Esophagus squamous epithelium (tissue), 5 donors: ENCODE measurements at regions not wholly inside any gene's neighbourhood (a gene's known extent, or its start where the extent isn't known, plus 50 kb on each side); places are given as distances from the start of the nearest gene placed in this dataset.

ENCODE experiments used
- DNase-seq: peaks from one replicate; lab custom pipeline; 2025; lab: John Stamatoyannopoulos, UW
- H3K27ac ChIP-seq, 4 donors: fragments of 200-600 bp; sonication (generic); one replicate each; pipeline ENCODE4 v1.5.1; 2016 to 2019; ENCODE audit warnings: mild to moderate bottlenecking in 1 of 4
- H3K27me3 ChIP-seq, 4 donors: fragments of 200-600 bp; sonication (generic); 1 replicate in 3 of 4; 2 replicates in 1 of 4; pipeline versions ENCODE4 v1.5.1 to v1.6.0; 2017 to 2021; ENCODE audit warnings: antibody characterized with exemption in 1 of 4
- H3K36me3 ChIP-seq, 3 donors: fragments of 200-600 bp; sonication (generic); one replicate each; pipeline ENCODE4 v1.5.1; 2016 to 2019
- H3K4me1 ChIP-seq, 3 donors: fragments of 200-600 bp; sonication (generic); one replicate each; pipeline ENCODE4 v1.5.1; 2017 to 2019
- H3K4me3 ChIP-seq, 4 donors: fragments of 200-600 bp; sonication (generic); 1 replicate in 3 of 4; 2 replicates in 1 of 4; pipeline ENCODE4 v1.5.1; 2016 to 2019; ENCODE audit warnings: mild to moderate bottlenecking in 2 of 4, moderate library complexity in 1 of 4
- H3K9me3 ChIP-seq, 3 donors: fragments of 200-600 bp; sonication (generic); one replicate each; pipeline ENCODE4 v1.5.1; 2016 to 2019
- POLR2A ChIP-seq, 4 donors: fragments of 450-650 bp; IDR thresholded peaks; one replicate each; pipeline ENCODE4 v1.6.1; 2017; ENCODE audit warnings: antibody characterized with exemption in 4 of 4, mild to moderate bottlenecking in 4 of 4, moderate library complexity in 3 of 4
- WGBS, 2 donors: methylation state at CpG; one replicate each; pipeline ENCODE4 v1.1.5; 2018; 5-methylcytosine and 5-hydroxymethylcytosine counted together
- intact Hi-C: fragments of 100-400 bp; cut with DNase I; formaldehyde crosslinking; loops from one replicate; pipeline ENCODE4 v1.15.0; 2022
- TF ChIP-seq, protein P1 (sequence below), 6 experiments: fragments of 450-650 bp in 4 of 6; fragments of 200-600 bp in 2 of 6; sonication (generic) in 2 of 6; IDR thresholded peaks; one replicate each; pipeline ENCODE4 v1.5.1; 2016 to 2019; ENCODE audit warnings: antibody characterized with exemption in 6 of 6, mild to moderate bottlenecking in 4 of 6, moderate library complexity in 4 of 6
- donor health status: DM: yes; HTN: yes; CAD: no.

DNA sequence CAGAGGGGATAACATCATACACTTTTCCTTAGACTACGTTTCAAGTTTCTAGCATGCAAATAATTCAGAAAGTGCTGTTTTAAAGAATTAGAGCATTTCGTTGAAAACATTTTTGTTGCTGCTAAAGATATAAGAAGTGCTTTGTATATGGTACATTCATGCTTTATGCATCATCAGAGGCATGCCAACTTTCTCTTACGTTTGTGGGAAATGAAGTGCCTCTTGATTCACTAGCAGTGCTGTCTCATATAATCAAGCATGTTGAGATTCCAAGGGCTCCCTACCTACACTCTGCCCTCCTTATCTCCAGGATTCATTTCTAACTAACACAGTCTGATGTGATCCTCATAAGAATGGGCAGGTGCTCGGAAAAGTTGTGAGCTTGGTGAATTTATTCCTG, 748.6 kb upstream of the DDX18 start:
- intact Hi-C loops = no loop called here
- peaks cover 0 to 2% (median 0%) of the 10 kb centered on the region in 3 donors for H3K9me3 ChIP-seq
- H3K4me3 ChIP-seq = no peak overlapping the region
- no peak for TF ChIP-seq POLR2A (IDR thresholded peaks at IDR 0.05)
- TF ChIP-seq, protein P1, sequence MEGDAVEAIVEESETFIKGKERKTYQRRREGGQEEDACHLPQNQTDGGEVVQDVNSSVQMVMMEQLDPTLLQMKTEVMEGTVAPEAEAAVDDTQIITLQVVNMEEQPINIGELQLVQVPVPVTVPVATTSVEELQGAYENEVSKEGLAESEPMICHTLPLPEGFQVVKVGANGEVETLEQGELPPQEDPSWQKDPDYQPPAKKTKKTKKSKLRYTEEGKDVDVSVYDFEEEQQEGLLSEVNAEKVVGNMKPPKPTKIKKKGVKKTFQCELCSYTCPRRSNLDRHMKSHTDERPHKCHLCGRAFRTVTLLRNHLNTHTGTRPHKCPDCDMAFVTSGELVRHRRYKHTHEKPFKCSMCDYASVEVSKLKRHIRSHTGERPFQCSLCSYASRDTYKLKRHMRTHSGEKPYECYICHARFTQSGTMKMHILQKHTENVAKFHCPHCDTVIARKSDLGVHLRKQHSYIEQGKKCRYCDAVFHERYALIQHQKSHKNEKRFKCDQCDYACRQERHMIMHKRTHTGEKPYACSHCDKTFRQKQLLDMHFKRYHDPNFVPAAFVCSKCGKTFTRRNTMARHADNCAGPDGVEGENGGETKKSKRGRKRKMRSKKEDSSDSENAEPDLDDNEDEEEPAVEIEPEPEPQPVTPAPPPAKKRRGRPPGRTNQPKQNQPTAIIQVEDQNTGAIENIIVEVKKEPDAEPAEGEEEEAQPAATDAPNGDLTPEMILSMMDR (IDR thresholded peaks at IDR 0.05) = no peak
- no peak for DNase-seq
- H3K27ac ChIP-seq = no peak overlapping the region
- no peaks in the 10 kb centered on the region for H3K27me3 ChIP-seq
- no peaks in the 10 kb centered on the region for H3K4me1 ChIP-seq
- no peaks in the 10 kb centered on the region for H3K36me3 ChIP-seq
- WGBS, 2 donors = 57 to 59% methylated on average over 4 of the region's 4 CpGs

DNA sequence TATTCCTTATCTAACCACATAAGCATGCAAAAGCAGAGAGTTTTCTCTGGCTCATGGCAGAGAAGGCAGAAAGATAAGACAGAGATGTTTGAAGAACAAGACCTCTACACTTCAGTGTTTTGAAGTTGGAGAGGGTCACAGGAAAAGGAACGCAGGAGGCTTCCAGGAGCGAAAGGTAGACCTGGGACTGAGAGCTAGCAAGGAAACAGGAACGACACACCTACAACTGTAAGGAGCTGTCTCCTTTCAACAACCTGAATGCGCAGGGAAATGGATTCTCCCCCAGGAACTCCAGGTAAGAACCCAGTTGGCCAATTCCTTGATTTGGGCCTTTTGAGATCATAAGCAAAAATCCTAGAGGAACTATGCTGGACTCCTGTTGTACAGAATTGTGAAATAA, 746.6 kb upstream of the DDX18 start:
- no peak for DNase-seq
- TF ChIP-seq, protein P1 (IDR thresholded peaks at IDR 0.05) = no peak
- no peak for TF ChIP-seq POLR2A (IDR thresholded peaks at IDR 0.05)
- WGBS, 2 donors = 87 to 89% methylated on average over 4 of the region's 4 CpGs
- no peaks in the 10 kb centered on the region for H3K4me1 ChIP-seq
- peaks cover 0 to 18% (median 0%) of the 10 kb centered on the region in 3 donors for H3K9me3 ChIP-seq
- no peak overlapping the region for H3K4me3 ChIP-seq
- H3K27me3 ChIP-seq = no peaks in the 10 kb centered on the region
- H3K27ac ChIP-seq = no peak overlapping the region
- no peaks in the 10 kb centered on the region for H3K36me3 ChIP-seq
- intact Hi-C loops = no loop called here

- Histone ChIP-seq H3K27ac (no peak overlapping the region), H3K9me3 (peaks cover 0 to 18% (median 0%) of the 10 kb centered on the region in 3 donors), H3K4me3 (no peak overlapping the region), H3K36me3 (no peaks in the 10 kb centered on the region), H3K4me1 (no peaks in the 10 kb centered on the region), H3K27me3 (no peaks in the 10 kb centered on the region)
- 42 to 46% methylated on average over 2 of the region's 2 CpGs for WGBS, 2 donors
- no peak for DNase-seq
- intact Hi-C loops = no loop called here
- TF ChIP-seq, protein P1 (IDR thresholded peaks at IDR 0.05) = no peak
- no peak for TF ChIP-seq POLR2A (IDR thresholded peaks at IDR 0.05)
Observed at GRCh38 chr2:117068371-117068770, 746.1 kb upstream of the DDX18 start.

DNA sequence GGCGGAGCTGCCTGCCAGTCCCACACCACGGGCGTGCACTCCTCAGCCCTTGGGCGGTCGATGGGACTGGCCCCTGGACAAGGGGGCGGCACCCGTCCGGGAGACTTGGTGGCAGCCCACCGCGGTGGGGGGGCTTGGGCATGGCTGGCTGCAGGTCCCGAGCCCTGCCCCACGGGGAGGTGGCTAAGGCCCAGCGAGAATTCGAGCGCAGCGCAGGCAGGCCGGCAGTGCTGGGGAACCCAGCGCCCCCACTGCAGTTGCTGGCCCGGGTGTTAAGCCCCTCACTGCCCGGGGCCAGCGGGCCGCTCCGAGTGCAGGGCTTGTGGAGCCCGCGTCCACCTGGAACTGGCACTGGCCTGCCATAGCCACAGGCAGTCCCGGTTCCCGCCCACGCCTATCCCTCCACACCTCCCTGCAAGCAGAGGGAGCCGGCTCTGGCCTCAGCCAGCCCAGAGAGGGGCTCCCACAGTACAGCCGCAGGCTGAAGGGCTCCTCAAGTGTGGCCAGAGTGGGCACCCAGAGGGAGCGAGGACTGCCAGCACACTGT, 742.9 kb upstream of the DDX18 start:
- intact Hi-C loops = no loop called here
- Histone ChIP-seq H3K9me3 (peaks cover 0 to 23% (median 0%) of the 10 kb centered on the region in 3 donors), H3K36me3 (no peaks in the 10 kb centered on the region), H3K4me3 (no peak overlapping the region), H3K27me3 (no peaks in the 10 kb centered on the region), H3K4me1 (no peaks in the 10 kb centered on the region), H3K27ac (no peak overlapping the region)
- no peak for DNase-seq
- WGBS, 2 donors = 82 to 87% methylated on average over 2 to 3 of the region's 31 CpGs
- no peak for TF ChIP-seq POLR2A (IDR thresholded peaks at IDR 0.05)
- TF ChIP-seq, protein P1 (IDR thresholded peaks at IDR 0.05) = no peak

DNA sequence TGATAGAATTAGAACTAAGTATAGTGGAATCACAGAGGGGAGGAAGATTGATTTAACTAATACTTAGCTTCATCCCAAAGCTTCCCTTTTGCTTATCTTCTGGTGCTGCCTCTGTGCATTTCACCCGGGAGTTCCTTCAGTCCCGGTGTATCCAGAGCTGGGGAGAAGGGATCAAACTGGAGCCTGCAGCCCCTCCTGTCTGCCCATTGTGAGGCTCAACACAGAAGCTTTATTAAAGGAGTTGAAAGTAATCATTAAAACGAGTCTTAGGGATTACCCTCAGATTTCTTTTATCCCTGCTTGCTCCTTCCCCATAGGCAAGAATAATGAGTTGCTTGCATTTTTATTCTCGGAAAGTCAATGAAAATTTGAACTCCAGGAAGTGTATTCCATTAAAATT, 739.7 kb upstream of the DDX18 start:
- Histone ChIP-seq H3K27ac (no peak overlapping the region), H3K27me3 (no peaks in the 10 kb centered on the region), H3K4me3 (no peak overlapping the region), H3K4me1 (no peaks in the 10 kb centered on the region), H3K9me3 (peaks cover 0 to 31% (median 0%) of the 10 kb centered on the region in 3 donors), H3K36me3 (no peaks in the 10 kb centered on the region)
- 61 to 65% methylated on average over 4 of the region's 4 CpGs for WGBS, 2 donors
- intact Hi-C loops = no loop called here
- TF ChIP-seq POLR2A (IDR thresholded peaks at IDR 0.05) = no peak
- TF ChIP-seq, protein P1 (IDR thresholded peaks at IDR 0.05) = no peak
- DNase-seq = no peak
